ENCODE measurements at regions not wholly inside any gene's neighbourhood (a gene's known extent, or its start where the extent isn't known, plus 50 kb on each side); places are given as distances from the start of the nearest gene placed in this dataset.
A peak's percentile ranks its signal among the peaks of the same experiment; 100 is the strongest.
"Not testable (repeated sequence)": the region's sequence is repeated elsewhere in the genome, so short reads cannot be mapped to it uniquely, and the experiment has no call there.

DNA sequence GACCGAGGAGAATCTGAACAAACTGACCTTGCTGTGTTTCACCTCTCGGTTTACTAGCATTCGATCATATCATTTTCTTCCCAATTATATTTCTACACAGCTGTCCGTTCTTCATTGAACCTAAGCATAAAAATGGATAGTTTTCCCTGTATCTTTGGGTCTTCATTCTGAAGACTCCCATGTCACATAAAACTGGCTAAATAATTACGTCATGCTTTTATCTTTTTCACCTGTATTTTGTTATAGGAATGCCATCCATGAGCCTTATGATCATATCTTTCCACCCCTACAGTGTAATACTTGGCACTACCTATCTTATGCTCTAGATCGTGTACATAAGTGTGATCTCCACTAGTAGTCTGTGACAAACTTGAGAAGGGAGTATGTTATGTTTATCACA lies 456.1 kb downstream of the FGF13 start:
- H3K4me3 ChIP-seq (replicated peaks in 1 of 3; ENCODE audit: insufficient read depth in 1 of 3, low read depth in 2 of 3, low read length in 3 of 3) = no peak overlapping the region
- H3K27ac ChIP-seq (ENCODE audit: extremely low read length, insufficient read depth, low read length) = no peak overlapping the region
- H3K4me2 ChIP-seq (ENCODE audit: low read depth, low read length) = no peak overlapping the region
- H3K9me3 ChIP-seq (ENCODE audit: low read length) = peaks cover 11% of the 10 kb centered on the region; the same call in 1 of the 2 replicates
- no peak overlapping the region for H3K9ac ChIP-seq (ENCODE audit: insufficient read depth, low read depth, low read length)
- 16% methylated on average over 6 of the region's 6 CpGs for WGBS (ENCODE audit: low lambda C conversion rate)
- H4K20me1 ChIP-seq (ENCODE audit: insufficient read depth, low read length) = no peaks in the 10 kb centered on the region
- FAIRE-seq (no peak), ATAC-seq (no peak), DNase-seq (ENCODE audit: low spot score) (no peak)
- H2AFZ ChIP-seq (ENCODE audit: low read length) = no peak overlapping the region
- ChIA-PET CTCF (ENCODE audit: low intra/inter-chr PET ratio, low total read pairs) (no interaction called here), POLR2A (no interaction called here)
- no peaks in the 10 kb centered on the region for H3K79me2 ChIP-seq (ENCODE audit: insufficient read depth, low read length)
- intact Hi-C loops (cut with micrococcal nuclease; ENCODE audit: unreplicated experiment) = no loop called here
- BruUV-seq (replicated peaks) = no TSS peak
- no peaks in the 10 kb centered on the region for H3K4me1 ChIP-seq (ENCODE audit: insufficient read depth, low read length)
- TF ChIP-seq SAP130 (CRISPR knock-in tag; IDR thresholded peaks at IDR 0.05; ENCODE audit: low read depth) = no peak
- peak; percentile 88 for TF ChIP-seq ATF7 (IDR thresholded peaks at IDR 0.05)
- no peak for TF ChIP-seq ATF7 (CRISPR knock-in tag; IDR thresholded peaks at IDR 0.05)
- TF ChIP-seq NPAS2 (CRISPR knock-in tag; IDR thresholded peaks at IDR 0.05; ENCODE audit: borderline replicate concordance) = no peak
- no peak for TF ChIP-seq MTF1 (CRISPR knock-in tag; IDR thresholded peaks at IDR 0.05)
- no peak for TF ChIP-seq KLF13 (CRISPR knock-in tag; IDR thresholded peaks at IDR 0.05)
- TF ChIP-seq CCDC6 (CRISPR knock-in tag; IDR thresholded peaks at IDR 0.05) = no peak
- no peaks in the 10 kb centered on the region for H3K36me3 ChIP-seq (replicated peaks in 1 of 2; ENCODE audit: control insufficient read depth in 1 of 2, insufficient read depth in 2 of 2, low read length in 2 of 2)
- in situ Hi-C loops (cut with HindIII; ENCODE audit: extremely low pct_ligation_motif_present, low pct_unique_long_range_greater_than_20kb) = no loop called here
- H3K27me3 ChIP-seq (ENCODE audit: control insufficient read depth in 1 of 2, insufficient read depth in 2 of 2, low read length in 2 of 2) = no peaks in the 10 kb centered on the region

DNA sequence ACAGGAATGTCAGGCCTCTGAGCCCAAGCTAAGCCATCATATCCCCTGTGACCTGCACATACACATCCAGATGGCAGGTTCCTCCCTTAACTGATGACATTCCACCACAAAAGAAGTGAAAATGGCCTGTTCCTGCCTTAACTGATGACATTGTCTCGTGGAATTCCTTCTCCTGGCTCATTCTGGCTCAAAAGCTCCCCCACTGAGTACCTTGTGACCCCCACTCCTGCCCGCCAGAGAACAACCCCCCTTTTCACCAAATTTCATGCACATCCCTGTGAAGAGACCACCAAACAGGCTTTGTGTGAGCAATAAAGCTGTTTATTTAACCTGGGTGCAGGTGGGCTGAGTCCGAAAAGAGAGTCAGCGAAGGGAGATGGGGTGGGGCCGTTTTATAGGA lies 447.4 kb downstream of the FGF13 start:
- CTCF ChIA-PET (ENCODE audit: low intra/inter-chr PET ratio, low total read pairs); H3K27me3 ChIP-seq (ENCODE audit: control insufficient read depth in 1 of 2, insufficient read depth in 2 of 2, low read length in 2 of 2); intact Hi-C loops (cut with micrococcal nuclease; ENCODE audit: unreplicated experiment); H3K4me2 ChIP-seq (ENCODE audit: low read depth, low read length); BruUV-seq (replicated peaks); ATAC-seq; H3K9me3 ChIP-seq (ENCODE audit: low read length); H3K79me2 ChIP-seq (ENCODE audit: insufficient read depth, low read length); POLR2A ChIA-PET; H3K4me1 ChIP-seq (ENCODE audit: insufficient read depth, low read length); DNase-seq (ENCODE audit: low spot score); H3K36me3 ChIP-seq (replicated peaks in 1 of 2; ENCODE audit: control insufficient read depth in 1 of 2, insufficient read depth in 2 of 2, low read length in 2 of 2); H2AFZ ChIP-seq (ENCODE audit: low read length); H3K27ac ChIP-seq (ENCODE audit: extremely low read length, insufficient read depth, low read length); H3K9ac ChIP-seq (ENCODE audit: insufficient read depth, low read depth, low read length); H4K20me1 ChIP-seq (ENCODE audit: insufficient read depth, low read length); FAIRE-seq; H3K4me3 ChIP-seq (replicated peaks in 1 of 3; ENCODE audit: insufficient read depth in 1 of 3, low read depth in 2 of 3, low read length in 3 of 3); in situ Hi-C loops (cut with HindIII; ENCODE audit: extremely low pct_ligation_motif_present, low pct_unique_long_range_greater_than_20kb): not testable (repeated sequence)
- WGBS (ENCODE audit: low lambda C conversion rate) = 7% methylated on average over 5 of the region's 5 CpGs
